K562 (cell line): ENCODE measurements at regions not wholly inside any gene's neighbourhood (a gene's known extent, or its start where the extent isn't known, plus 50 kb on each side); places are given as distances from the start of the nearest gene placed in this dataset.

ENCODE experiments used
- ATF6 ChIP-seq: sonication (generic); formaldehyde crosslinking; IDR thresholded peaks from 2 replicates; pipeline ENCODE4 v1.4.0; 2020; ENCODE audit warnings: mild to moderate bottlenecking, missing genetic modification reagents
- BCOR ChIP-seq: fragments of 450-650 bp; IDR thresholded peaks from 2 replicates; pipeline ENCODE4 v1.6.1; 2016
- BRD9 ChIP-seq: fragments of 450-650 bp; IDR thresholded peaks from 2 replicates; pipeline ENCODE4 v1.6.1; 2018; ENCODE audit warnings: low read depth; ENCODE audit not compliant: partially characterized antibody
- E2F1 ChIP-seq: sonication (generic); formaldehyde crosslinking; IDR thresholded peaks from 2 replicates; pipeline ENCODE4 v1.8.1; 2023; ENCODE audit warnings: mild to moderate bottlenecking, missing genetic modification reagents, moderate library complexity
- FOXO4 ChIP-seq: fragments of 450-650 bp; formaldehyde crosslinking; IDR thresholded peaks from 2 replicates; pipeline ENCODE4 v1.4.0; 2020; ENCODE audit warnings: mild to moderate bottlenecking, moderate library complexity
- ID3 ChIP-seq, 2 experiments: fragments of 250-450 bp in 1 of 2; fragments of 450-650 bp in 1 of 2; sonication (Bioruptor Pico) in 1 of 2; IDR thresholded peaks; 2 replicates each; pipeline versions ENCODE4 v1.6.1 to v1.8.0; 2016 to 2021; ENCODE audit warnings: mild to moderate bottlenecking in 2 of 2, moderate library complexity in 2 of 2, missing compliant biosample characterization in 1 of 2, missing genetic modification characterization in 1 of 2
- KDM1A ChIP-seq, 2 experiments: fragments of 450-650 bp; IDR thresholded peaks; 2 replicates each; pipeline ENCODE4 v1.6.1; 2016; ENCODE audit warnings: mild to moderate bottlenecking in 2 of 2
- MCM7 ChIP-seq, 2 experiments: fragments of 450-650 bp; IDR thresholded peaks; 2 replicates each; pipeline ENCODE4 v1.6.1; 2016 to 2018
- PKNOX1 ChIP-seq: fragments of 450-650 bp; IDR thresholded peaks from 2 replicates; pipeline ENCODE4 v1.6.1; 2016
- RBM39 ChIP-seq: fragments of 200-400 bp; formaldehyde crosslinking; optimal IDR thresholded peaks from 2 replicates; pipeline ENCODE3; 2018; ENCODE audit warnings: low read depth, low read length
- TFAM ChIP-seq: fragments of 250-450 bp; sonication (Bioruptor Pico); conservative IDR thresholded peaks from 2 replicates; pipeline ENCODE4 v1.5.0; 2021; ENCODE audit warnings: mild to moderate bottlenecking, moderate library complexity
- U2AF1 ChIP-seq: fragments of 200-400 bp; formaldehyde crosslinking; optimal IDR thresholded peaks from 2 replicates; pipeline ENCODE3; 2017; ENCODE audit warnings: mild to moderate bottlenecking, low read depth, low read length, moderate library complexity
- ZBTB17 ChIP-seq: fragments of 450-650 bp; formaldehyde crosslinking; IDR thresholded peaks from 2 replicates; pipeline ENCODE4 v1.4.0; 2020; ENCODE audit warnings: mild to moderate bottlenecking
- ZBTB9 ChIP-seq: fragments of 450-650 bp; formaldehyde crosslinking; IDR thresholded peaks from 2 replicates; pipeline ENCODE4 v1.4.0; 2020; ENCODE audit warnings: mild to moderate bottlenecking, moderate library complexity
- ZC3H11A ChIP-seq: IDR thresholded peaks from 2 replicates; pipeline ENCODE4 v1.6.1; 2012; ENCODE audit warnings: low read depth, low read length, improper control_type of control experiment
- ZNF184 ChIP-seq: sonication (generic); formaldehyde crosslinking; IDR thresholded peaks from 2 replicates; pipeline ENCODE4 v1.5.0; 2020; ENCODE audit warnings: missing genetic modification reagents
- ZNF324 ChIP-seq: fragments of 250-450 bp; sonication (Bioruptor Pico); IDR thresholded peaks from 2 replicates; pipeline ENCODE4 v1.4.0; 2020; ENCODE audit warnings: mild to moderate bottlenecking
- ZNF696 ChIP-seq: fragments of 250-450 bp; sonication (Bioruptor Pico); conservative IDR thresholded peaks from 2 replicates; pipeline ENCODE4 v1.4.0; 2020; ENCODE audit warnings: mild to moderate bottlenecking, moderate library complexity

GRCh38 chr6:28720357-28721231, 194.9 kb downstream of the GPX5 start (continued):
- TF ChIP-seq E2F1 (peak; percentile 65; the same call in 1 of the 2 replicates), BCOR (peak; percentile 36; the same call in 1 of the 2 replicates), MCM7 (IDR thresholded peaks at IDR 0.05) (no peak), ZBTB9 (no peak), ZBTB17 (CRISPR knock-in tag) (0 out of 2 replicates have a peak, but pooled peaks have one; percentile 45), BRD9 (no peak), ZNF696 (CRISPR knock-in tag) (no peak), KDM1A (IDR thresholded peaks at IDR 0.05) (no peak), PKNOX1 (no peak), ZC3H11A (no peak), U2AF1 (no peak), TFAM (no peak), ATF6 (no peak), FOXO4 (CRISPR knock-in tag) (no peak), ZNF184 (CRISPR knock-in tag) (no peak), ZNF324 (no peak), ID3 (CRISPR knock-in tag; IDR thresholded peaks at IDR 0.05) (no peak), ID3 (tag; IDR thresholded peaks at IDR 0.05) (no peak), RBM39 (no peak)
